ENCODE measurements at regions not wholly inside any gene's neighbourhood (a gene's known extent, or its start where the extent isn't known, plus 50 kb on each side); places are given as distances from the start of the nearest gene placed in this dataset.
A peak's percentile ranks its signal among the peaks of the same experiment; 100 is the strongest.

- no peaks in the 10 kb centered on the region for H3K27me3 Mint-ChIP-seq
- TF ChIP-seq, protein P1, sequence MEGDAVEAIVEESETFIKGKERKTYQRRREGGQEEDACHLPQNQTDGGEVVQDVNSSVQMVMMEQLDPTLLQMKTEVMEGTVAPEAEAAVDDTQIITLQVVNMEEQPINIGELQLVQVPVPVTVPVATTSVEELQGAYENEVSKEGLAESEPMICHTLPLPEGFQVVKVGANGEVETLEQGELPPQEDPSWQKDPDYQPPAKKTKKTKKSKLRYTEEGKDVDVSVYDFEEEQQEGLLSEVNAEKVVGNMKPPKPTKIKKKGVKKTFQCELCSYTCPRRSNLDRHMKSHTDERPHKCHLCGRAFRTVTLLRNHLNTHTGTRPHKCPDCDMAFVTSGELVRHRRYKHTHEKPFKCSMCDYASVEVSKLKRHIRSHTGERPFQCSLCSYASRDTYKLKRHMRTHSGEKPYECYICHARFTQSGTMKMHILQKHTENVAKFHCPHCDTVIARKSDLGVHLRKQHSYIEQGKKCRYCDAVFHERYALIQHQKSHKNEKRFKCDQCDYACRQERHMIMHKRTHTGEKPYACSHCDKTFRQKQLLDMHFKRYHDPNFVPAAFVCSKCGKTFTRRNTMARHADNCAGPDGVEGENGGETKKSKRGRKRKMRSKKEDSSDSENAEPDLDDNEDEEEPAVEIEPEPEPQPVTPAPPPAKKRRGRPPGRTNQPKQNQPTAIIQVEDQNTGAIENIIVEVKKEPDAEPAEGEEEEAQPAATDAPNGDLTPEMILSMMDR (IDR thresholded peaks at IDR 0.05; ENCODE audit: unreplicated experiment), result peak; percentile 75
- H3K4me1 Mint-ChIP-seq (ENCODE audit: low read depth), result peaks cover 12% of the 10 kb centered on the region
- H3K4me3 Mint-ChIP-seq (ENCODE audit: low read depth), result no peak overlapping the region
- no peak for DNase-seq (ENCODE audit: low spot score, unreplicated experiment)
- H3K27ac Mint-ChIP-seq, result no peak overlapping the region
- H3K9me3 Mint-ChIP-seq (ENCODE audit: low read depth), result peaks cover 3% of the 10 kb centered on the region
- H3K36me3 Mint-ChIP-seq (ENCODE audit: insufficient read depth), result no peaks in the 10 kb centered on the region
These were observed 1236.4 kb downstream of the FAM181B start for GRCh38 chr11:81497202-81497804.

DNA sequence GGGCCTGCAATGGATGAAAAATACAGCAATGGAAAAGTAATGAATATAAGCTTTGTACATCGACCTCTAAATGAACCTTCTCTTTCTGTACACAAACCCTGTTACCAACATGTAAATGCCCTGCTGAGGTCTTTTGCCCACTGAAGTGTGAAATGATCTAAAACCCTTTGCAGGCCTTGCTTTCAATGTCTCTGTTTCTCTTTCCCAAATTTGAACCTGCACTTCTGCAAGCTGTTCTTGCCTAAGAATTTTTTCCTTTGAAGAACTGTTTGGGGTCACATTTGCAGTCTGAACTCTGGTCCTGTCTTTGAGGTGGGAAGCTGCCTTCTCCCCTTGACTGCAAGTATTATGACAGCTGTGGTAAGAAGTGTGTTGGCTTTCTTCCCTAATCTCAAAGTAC lies 1237.1 kb downstream of the FAM181B start:
- TF ChIP-seq, protein P1 (IDR thresholded peaks at IDR 0.05; ENCODE audit: unreplicated experiment), result no peak
- Mint-ChIP-seq H3K9me3 (ENCODE audit: low read depth) (no peaks in the 10 kb centered on the region), H3K27me3 (no peaks in the 10 kb centered on the region), H3K36me3 (ENCODE audit: insufficient read depth) (no peaks in the 10 kb centered on the region), H3K4me1 (ENCODE audit: low read depth) (peaks cover 12% of the 10 kb centered on the region), H3K27ac (no peak overlapping the region), H3K4me3 (ENCODE audit: low read depth) (no peak overlapping the region)
- DNase-seq (ENCODE audit: low spot score, unreplicated experiment), result no peak

GRCh38 chr11:81495699-81496292 lies 1237.9 kb downstream of the FAM181B start:
- no peak overlapping the region for H3K4me3 Mint-ChIP-seq (ENCODE audit: low read depth)
- no peaks in the 10 kb centered on the region for H3K27me3 Mint-ChIP-seq
- no peaks in the 10 kb centered on the region for H3K36me3 Mint-ChIP-seq (ENCODE audit: insufficient read depth)
- TF ChIP-seq, protein P1 (IDR thresholded peaks at IDR 0.05; ENCODE audit: unreplicated experiment), result no peak
- no peaks in the 10 kb centered on the region for H3K9me3 Mint-ChIP-seq (ENCODE audit: low read depth)
- peaks cover 12% of the 10 kb centered on the region for H3K4me1 Mint-ChIP-seq (ENCODE audit: low read depth)
- H3K27ac Mint-ChIP-seq, result no peak overlapping the region
- DNase-seq (ENCODE audit: low spot score, unreplicated experiment), result no peak

- TF ChIP-seq, protein P1 (IDR thresholded peaks at IDR 0.05; ENCODE audit: unreplicated experiment), result no peak
- H3K4me1 Mint-ChIP-seq (ENCODE audit: low read depth), result peaks cover 9% of the 10 kb centered on the region
- no peak for DNase-seq (ENCODE audit: low spot score, unreplicated experiment)
- H3K4me3 Mint-ChIP-seq (ENCODE audit: low read depth), result no peak overlapping the region
- no peaks in the 10 kb centered on the region for H3K36me3 Mint-ChIP-seq (ENCODE audit: insufficient read depth)
- H3K27me3 Mint-ChIP-seq, result no peaks in the 10 kb centered on the region
- no peaks in the 10 kb centered on the region for H3K9me3 Mint-ChIP-seq (ENCODE audit: low read depth)
- no peak overlapping the region for H3K27ac Mint-ChIP-seq
These were observed 1239.2 kb downstream of the FAM181B start for GRCh38 chr11:81494431-81494830.

- no peak overlapping the region for H3K27ac Mint-ChIP-seq
- H3K27me3 Mint-ChIP-seq, result peaks cover 2% of the 10 kb centered on the region
- no peaks in the 10 kb centered on the region for H3K36me3 Mint-ChIP-seq (ENCODE audit: insufficient read depth)
- peaks cover 5% of the 10 kb centered on the region for H3K4me1 Mint-ChIP-seq (ENCODE audit: low read depth)
- H3K9me3 Mint-ChIP-seq (ENCODE audit: low read depth), result no peaks in the 10 kb centered on the region
- no peak overlapping the region for H3K4me3 Mint-ChIP-seq (ENCODE audit: low read depth)
- DNase-seq (ENCODE audit: low spot score, unreplicated experiment), result no peak
- TF ChIP-seq, protein P1 (IDR thresholded peaks at IDR 0.05; ENCODE audit: unreplicated experiment), result no peak
These were observed 1240.7 kb downstream of the FAM181B start for GRCh38 chr11:81492923-81493445.

Data from progenitor cell of endocrine pancreas (in vitro differentiated cells).